GM23338 (cell line): ENCODE measurements at regions not wholly inside any gene's neighbourhood (a gene's known extent, or its start where the extent isn't known, plus 50 kb on each side); places are given as distances from the start of the nearest gene placed in this dataset.

Experiments used
- CREB1 ChIP-seq: fragments of 250-450 bp; sonication (Bioruptor Pico); IDR thresholded peaks from 2 replicates; pipeline ENCODE4 v1.5.0; 2020; ENCODE audit warnings: low read depth, mild to moderate bottlenecking, moderate library complexity
- EZH2 ChIP-seq: fragments of 200-600 bp; sonication (generic); IDR thresholded peaks from one replicate; pipeline ENCODE4 v1.8.0; 2017; ENCODE audit warnings: antibody characterized with exemption, mild to moderate bottlenecking, low read depth; ENCODE audit not compliant: unreplicated experiment
- EZH2phosphoT487 ChIP-seq: fragments of 200-600 bp; sonication (generic); IDR thresholded peaks from one replicate; pipeline ENCODE4 v1.8.1; 2018; ENCODE audit warnings: antibody characterized with exemption; ENCODE audit not compliant: unreplicated experiment
- JUNB ChIP-seq: IDR thresholded peaks from one replicate; pipeline ENCODE4 v1.6.1; 2016; ENCODE audit warnings: antibody characterized with exemption; ENCODE audit not compliant: unreplicated experiment
- POLR2AphosphoS5 ChIP-seq: IDR thresholded peaks from 2 replicates; pipeline ENCODE4 v1.6.1; 2016; ENCODE audit warnings: antibody characterized with exemption, low read depth
- STAT1 ChIP-seq: IDR thresholded peaks from one replicate; pipeline ENCODE4 v1.6.1; 2016; ENCODE audit warnings: antibody characterized with exemption; ENCODE audit not compliant: unreplicated experiment
- TF ChIP-seq, protein P1 (sequence below), 2 experiments: fragments of 200-600 bp in 1 of 2; sonication (generic) in 1 of 2; conservative IDR thresholded peaks; 2 replicates each; pipeline versions ENCODE4 v1.5.1 to v1.6.1; 2016 to 2017; ENCODE audit warnings: antibody characterized with exemption in 2 of 2, low read depth in 2 of 2, mild to moderate bottlenecking in 2 of 2, moderate library complexity in 1 of 2
- TF ChIP-seq, protein P2 (sequence below): IDR thresholded peaks from one replicate; pipeline ENCODE4 v1.6.1; 2018; ENCODE audit warnings: antibody characterized with exemption; ENCODE audit not compliant: unreplicated experiment

DNA sequence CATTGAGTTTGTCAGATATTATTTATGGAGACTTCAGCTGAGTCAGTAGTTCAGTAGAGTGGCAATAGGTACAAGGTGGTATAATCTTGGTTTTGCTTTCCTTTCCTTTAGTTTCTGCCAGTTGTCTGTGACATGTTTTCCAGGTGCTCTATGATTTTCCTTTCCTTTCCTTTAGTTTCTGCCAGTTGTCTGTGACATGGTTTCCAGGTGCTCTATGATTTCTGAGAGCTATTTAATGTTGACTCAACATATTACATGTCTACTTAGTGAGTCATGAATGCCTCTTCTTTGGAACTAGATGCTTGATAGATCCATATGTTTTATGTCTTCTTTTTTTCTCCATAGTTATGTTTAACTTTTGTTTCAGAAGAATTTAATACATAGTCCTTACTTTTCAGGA, 186.4 kb upstream of the DEFB112 start:
- TF ChIP-seq, protein P1, sequence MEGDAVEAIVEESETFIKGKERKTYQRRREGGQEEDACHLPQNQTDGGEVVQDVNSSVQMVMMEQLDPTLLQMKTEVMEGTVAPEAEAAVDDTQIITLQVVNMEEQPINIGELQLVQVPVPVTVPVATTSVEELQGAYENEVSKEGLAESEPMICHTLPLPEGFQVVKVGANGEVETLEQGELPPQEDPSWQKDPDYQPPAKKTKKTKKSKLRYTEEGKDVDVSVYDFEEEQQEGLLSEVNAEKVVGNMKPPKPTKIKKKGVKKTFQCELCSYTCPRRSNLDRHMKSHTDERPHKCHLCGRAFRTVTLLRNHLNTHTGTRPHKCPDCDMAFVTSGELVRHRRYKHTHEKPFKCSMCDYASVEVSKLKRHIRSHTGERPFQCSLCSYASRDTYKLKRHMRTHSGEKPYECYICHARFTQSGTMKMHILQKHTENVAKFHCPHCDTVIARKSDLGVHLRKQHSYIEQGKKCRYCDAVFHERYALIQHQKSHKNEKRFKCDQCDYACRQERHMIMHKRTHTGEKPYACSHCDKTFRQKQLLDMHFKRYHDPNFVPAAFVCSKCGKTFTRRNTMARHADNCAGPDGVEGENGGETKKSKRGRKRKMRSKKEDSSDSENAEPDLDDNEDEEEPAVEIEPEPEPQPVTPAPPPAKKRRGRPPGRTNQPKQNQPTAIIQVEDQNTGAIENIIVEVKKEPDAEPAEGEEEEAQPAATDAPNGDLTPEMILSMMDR (conservative IDR thresholded peaks at IDR 0.05; ENCODE audit: low read depth in 2 of 2) = no peak
- TF ChIP-seq, protein P2, sequence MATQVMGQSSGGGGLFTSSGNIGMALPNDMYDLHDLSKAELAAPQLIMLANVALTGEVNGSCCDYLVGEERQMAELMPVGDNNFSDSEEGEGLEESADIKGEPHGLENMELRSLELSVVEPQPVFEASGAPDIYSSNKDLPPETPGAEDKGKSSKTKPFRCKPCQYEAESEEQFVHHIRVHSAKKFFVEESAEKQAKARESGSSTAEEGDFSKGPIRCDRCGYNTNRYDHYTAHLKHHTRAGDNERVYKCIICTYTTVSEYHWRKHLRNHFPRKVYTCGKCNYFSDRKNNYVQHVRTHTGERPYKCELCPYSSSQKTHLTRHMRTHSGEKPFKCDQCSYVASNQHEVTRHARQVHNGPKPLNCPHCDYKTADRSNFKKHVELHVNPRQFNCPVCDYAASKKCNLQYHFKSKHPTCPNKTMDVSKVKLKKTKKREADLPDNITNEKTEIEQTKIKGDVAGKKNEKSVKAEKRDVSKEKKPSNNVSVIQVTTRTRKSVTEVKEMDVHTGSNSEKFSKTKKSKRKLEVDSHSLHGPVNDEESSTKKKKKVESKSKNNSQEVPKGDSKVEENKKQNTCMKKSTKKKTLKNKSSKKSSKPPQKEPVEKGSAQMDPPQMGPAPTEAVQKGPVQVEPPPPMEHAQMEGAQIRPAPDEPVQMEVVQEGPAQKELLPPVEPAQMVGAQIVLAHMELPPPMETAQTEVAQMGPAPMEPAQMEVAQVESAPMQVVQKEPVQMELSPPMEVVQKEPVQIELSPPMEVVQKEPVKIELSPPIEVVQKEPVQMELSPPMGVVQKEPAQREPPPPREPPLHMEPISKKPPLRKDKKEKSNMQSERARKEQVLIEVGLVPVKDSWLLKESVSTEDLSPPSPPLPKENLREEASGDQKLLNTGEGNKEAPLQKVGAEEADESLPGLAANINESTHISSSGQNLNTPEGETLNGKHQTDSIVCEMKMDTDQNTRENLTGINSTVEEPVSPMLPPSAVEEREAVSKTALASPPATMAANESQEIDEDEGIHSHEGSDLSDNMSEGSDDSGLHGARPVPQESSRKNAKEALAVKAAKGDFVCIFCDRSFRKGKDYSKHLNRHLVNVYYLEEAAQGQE = no peak
- no peak for TF ChIP-seq EZH2phosphoT487
- TF ChIP-seq EZH2 = no peak
- TF ChIP-seq STAT1 = no peak
- no peak for TF ChIP-seq POLR2AphosphoS5
- TF ChIP-seq CREB1 (CRISPR knock-in tag) = no peak
- TF ChIP-seq JUNB = no peak
